WTC11 (cell line): ENCODE measurements at regions not wholly inside any gene's neighbourhood (a gene's known extent, or its start where the extent isn't known, plus 50 kb on each side); places are given as distances from the start of the nearest gene placed in this dataset.

Experiments used
- ATAC-seq: fragments of 200-7000 bp; cut with Tn5 transposase; 2 replicates; pipeline ENCODE4 v1.10.0; 2021; ENCODE audit warnings: mild to moderate bottlenecking, moderate library complexity
- CTCF ChIA-PET: fragments of 300-600 bp; sonication (Branson Sonifier 250); formaldehyde crosslinking; loops from one replicate; lab custom pipeline; 2021; ENCODE audit warnings: antibody characterized with exemption; lab: Charles Lee
- POLR2A ChIA-PET: fragments of 350-600 bp; sonication (Branson Sonifier 250); formaldehyde crosslinking; loops from one replicate; lab custom pipeline; 2021; ENCODE audit warnings: antibody characterized with exemption; lab: Charles Lee
- DNase-seq: peaks from one replicate; pipeline ENCODE4 v3.0.0; 2021; ENCODE audit warnings: low spot score
- H3K27ac Mint-ChIP-seq: 2 replicates; pipeline ENCODE4 v1.8.0; 2021; ENCODE audit warnings: mixed read lengths
- H3K27me3 Mint-ChIP-seq: 2 replicates; pipeline ENCODE4 v1.8.0; 2021; ENCODE audit warnings: low read depth, mild to moderate bottlenecking, moderate library complexity, mixed read lengths
- H3K36me3 Mint-ChIP-seq: 2 replicates; pipeline ENCODE4 v1.8.0; 2021; ENCODE audit warnings: mixed read lengths
- H3K4me1 Mint-ChIP-seq: 2 replicates; pipeline ENCODE4 v1.8.0; 2022; ENCODE audit warnings: mixed read lengths
- H3K4me3 Mint-ChIP-seq: 2 replicates; pipeline ENCODE4 v1.8.0; 2021; ENCODE audit warnings: mild to moderate bottlenecking, moderate library complexity, mixed read lengths
- H3K9me3 Mint-ChIP-seq: 2 replicates; pipeline ENCODE4 v1.8.0; 2021; ENCODE audit warnings: mixed read lengths
- AR ChIP-seq: fragments of 250-450 bp; sonication (Bioruptor Pico); IDR thresholded peaks from 2 replicates; pipeline ENCODE4 v1.9.0; 2021; ENCODE audit warnings: mild to moderate bottlenecking
- ATF2 ChIP-seq: sonication (generic); formaldehyde crosslinking; IDR thresholded peaks from 2 replicates; pipeline ENCODE4 v1.8.1; 2022; ENCODE audit warnings: low read depth, missing genetic modification reagents, borderline replicate concordance
- ATF6 ChIP-seq: sonication (generic); formaldehyde crosslinking; IDR thresholded peaks from 2 replicates; pipeline ENCODE4 v1.8.1; 2023; ENCODE audit warnings: mild to moderate bottlenecking, missing genetic modification reagents
- ESRRA ChIP-seq: sonication (generic); formaldehyde crosslinking; IDR thresholded peaks from 2 replicates; pipeline ENCODE4 v1.8.1; 2022; ENCODE audit warnings: mild to moderate bottlenecking, missing genetic modification reagents, borderline replicate concordance
- GRHL2 ChIP-seq: fragments of 250-450 bp; sonication (Bioruptor Pico); IDR thresholded peaks from 2 replicates; pipeline ENCODE4 v1.8.0; 2022; ENCODE audit warnings: mild to moderate bottlenecking, moderate library complexity; ENCODE audit not compliant: insufficient replicate concordance, severe bottlenecking
- GTF2I ChIP-seq: fragments of 250-450 bp; sonication (Bioruptor Pico); conservative IDR thresholded peaks from 2 replicates; pipeline ENCODE4 v1.4.0; 2021; ENCODE audit warnings: mild to moderate bottlenecking
- HMGA2 ChIP-seq: fragments of 250-450 bp; sonication (Bioruptor Pico); IDR thresholded peaks from 2 replicates; pipeline ENCODE4 v1.4.0; 2021; ENCODE audit warnings: mild to moderate bottlenecking, moderate library complexity
- HMGXB4 ChIP-seq: sonication (generic); formaldehyde crosslinking; IDR thresholded peaks from 2 replicates; pipeline ENCODE4 v1.8.1; 2023; ENCODE audit warnings: mild to moderate bottlenecking, moderate library complexity, missing genetic modification reagents
- IRF1 ChIP-seq: sonication (generic); formaldehyde crosslinking; IDR thresholded peaks from 2 replicates; pipeline ENCODE4 v1.8.0; 2023; ENCODE audit warnings: missing genetic modification reagents
- SOX15 ChIP-seq: fragments of 250-450 bp; sonication (Bioruptor Pico); IDR thresholded peaks from 2 replicates; pipeline ENCODE4 v1.9.0; 2021; ENCODE audit warnings: mild to moderate bottlenecking
- SP1 ChIP-seq: sonication (generic); formaldehyde crosslinking; conservative IDR thresholded peaks from 2 replicates; pipeline ENCODE4 v1.8.1; 2022; ENCODE audit warnings: missing genetic modification reagents
- STAT6 ChIP-seq: sonication (generic); formaldehyde crosslinking; conservative IDR thresholded peaks from 2 replicates; pipeline ENCODE4 v1.8.1; 2023; ENCODE audit warnings: mild to moderate bottlenecking, low read depth, missing genetic modification reagents, moderate library complexity
- TCF7 ChIP-seq: sonication (generic); formaldehyde crosslinking; IDR thresholded peaks from 2 replicates; pipeline ENCODE4 v1.8.0; 2022; ENCODE audit warnings: mild to moderate bottlenecking, low read depth, missing genetic modification reagents, moderate library complexity
- ZNF138 ChIP-seq: sonication (generic); formaldehyde crosslinking; conservative IDR thresholded peaks from 2 replicates; pipeline ENCODE4 v1.8.1; 2022; ENCODE audit warnings: mild to moderate bottlenecking, moderate library complexity, missing genetic modification reagents
- ZNF232 ChIP-seq: sonication (generic); formaldehyde crosslinking; IDR thresholded peaks from 2 replicates; pipeline ENCODE4 v1.8.0; 2022; ENCODE audit warnings: mild to moderate bottlenecking, missing genetic modification reagents
- ZNF281 ChIP-seq: sonication (generic); formaldehyde crosslinking; IDR thresholded peaks from 2 replicates; pipeline ENCODE4 v1.8.0; 2023; ENCODE audit warnings: mild to moderate bottlenecking, missing genetic modification reagents
- ZNF317 ChIP-seq: sonication (generic); formaldehyde crosslinking; IDR thresholded peaks from 2 replicates; pipeline ENCODE4 v1.8.1; 2023; ENCODE audit warnings: low read depth, mild to moderate bottlenecking, moderate library complexity, missing genetic modification reagents, borderline replicate concordance
- ZNF423 ChIP-seq: fragments of 250-450 bp; sonication (Bioruptor Pico); IDR thresholded peaks from 2 replicates; pipeline ENCODE4 v2.1.2; 2022; ENCODE audit warnings: mild to moderate bottlenecking, moderate library complexity

- TF ChIP-seq ZNF281 (CRISPR knock-in tag) = no peak
These were observed 137.3 kb downstream of the SLC30A10 start (continued) for GRCh38 chr1:219790834-219791615.

- POLR2A ChIA-PET = no interaction called here
- Mint-ChIP-seq H3K4me1 (peaks cover 17% of the 10 kb centered on the region), H3K36me3 (no peaks in the 10 kb centered on the region), H3K9me3 (peaks cover 13% of the 10 kb centered on the region), H3K27me3 (no peaks in the 10 kb centered on the region), H3K27ac (no peak overlapping the region), H3K4me3 (no peak overlapping the region)
- ATAC-seq (no peak), DNase-seq (no peak)
- TF ChIP-seq HMGXB4 = no peak
- no peak for TF ChIP-seq GTF2I (CRISPR knock-in tag)
- no peak for TF ChIP-seq ZNF232
- TF ChIP-seq TCF7 (CRISPR knock-in tag) = no peak
- no peak for TF ChIP-seq ATF6
- no peak for TF ChIP-seq ZNF317 (CRISPR knock-in tag)
- TF ChIP-seq GRHL2 (CRISPR knock-in tag) = no peak
- TF ChIP-seq ATF2 (CRISPR knock-in tag) = no peak
- no peak for TF ChIP-seq HMGA2 (CRISPR knock-in tag)
- CTCF ChIA-PET = no interaction called here
These were observed 139.7 kb downstream of the SLC30A10 start for GRCh38 chr1:219788700-219789099.

GRCh38 chr1:219788091-219788490 lies 140.3 kb downstream of the SLC30A10 start:
- H3K27me3 Mint-ChIP-seq = no peaks in the 10 kb centered on the region
- TF ChIP-seq AR (CRISPR knock-in tag) (no peak), IRF1 (no peak), ESRRA (CRISPR knock-in tag) (no peak), ZNF423 (CRISPR knock-in tag) (no peak), ZNF138 (CRISPR knock-in tag) (no peak), SP1 (no peak), SOX15 (no peak), ZNF317 (CRISPR knock-in tag) (no peak), STAT6 (CRISPR knock-in tag) (no peak)

More at GRCh38 chr1:219788091-219788490, 140.3 kb downstream of the SLC30A10 start:
- H3K36me3 Mint-ChIP-seq = no peaks in the 10 kb centered on the region
- no peak for DNase-seq
- H3K4me1 Mint-ChIP-seq = peaks cover 17% of the 10 kb centered on the region
- H3K27ac Mint-ChIP-seq = no peak overlapping the region
- CTCF ChIA-PET = no interaction called here
- no peak for ATAC-seq
- no peak overlapping the region for H3K4me3 Mint-ChIP-seq
- POLR2A ChIA-PET = no interaction called here
- peaks cover 13% of the 10 kb centered on the region for H3K9me3 Mint-ChIP-seq
